HG03159 (cell line): ENCODE measurements at regions not wholly inside any gene's neighbourhood (a gene's known extent, or its start where the extent isn't known, plus 50 kb on each side); places are given as distances from the start of the nearest gene placed in this dataset.

Source experiments
- ATAC-seq: cut with Tn5 transposase; IDR thresholded peaks from one replicate; pipeline ENCODE4 v1.9.1; 2021; ENCODE audit warnings: mild to moderate bottlenecking, moderate library complexity; ENCODE audit not compliant: unreplicated experiment

GRCh38 chr1:55339681-55340080 is 124.5 kb upstream of the USP24 start:
- ATAC-seq = no peak

GRCh38 chr1:55338448-55338820 is 123.3 kb upstream of the USP24 start:
- no peak for ATAC-seq

- ATAC-seq = peak; percentile 78
These were observed 122.8 kb upstream of the USP24 start for GRCh38 chr1:55337801-55338447.

GRCh38 chr1:55334797-55335196 is 119.6 kb upstream of the USP24 start:
- no peak for ATAC-seq

- no peak for ATAC-seq
These were observed 119.0 kb upstream of the USP24 start for GRCh38 chr1:55334160-55334559.

- ATAC-seq = no peak
These were observed 118.3 kb upstream of the USP24 start for GRCh38 chr1:55333461-55333860.

GRCh38 chr1:55331351-55331750 is 116.2 kb upstream of the USP24 start:
- no peak for ATAC-seq

GRCh38 chr1:55329808-55330432 is 114.8 kb upstream of the USP24 start:
- ATAC-seq = no peak

GRCh38 chr1:55329091-55329490 is 113.9 kb upstream of the USP24 start:
- ATAC-seq = no peak

- ATAC-seq = no peak
These were observed 111.5 kb upstream of the USP24 start for GRCh38 chr1:55326496-55327243.

- ATAC-seq = no peak
These were observed 108.6 kb upstream of the USP24 start for GRCh38 chr1:55323760-55324159.

- ATAC-seq = no peak
These were observed 107.7 kb upstream of the USP24 start for GRCh38 chr1:55322842-55323241.

- ATAC-seq = no peak
These were observed 106.8 kb upstream of the USP24 start for GRCh38 chr1:55321942-55322341.

- no peak for ATAC-seq
These were observed 105.7 kb upstream of the USP24 start for GRCh38 chr1:55320891-55321290.

GRCh38 chr1:55318116-55318817 is 103.1 kb upstream of the USP24 start:
- no peak for ATAC-seq

- no peak for ATAC-seq
These were observed 102.5 kb upstream of the USP24 start for GRCh38 chr1:55317673-55318072.

- ATAC-seq = no peak
These were observed 101.9 kb upstream of the USP24 start for GRCh38 chr1:55316947-55317662.

- ATAC-seq = no peak
These were observed 101.3 kb upstream of the USP24 start for GRCh38 chr1:55316502-55316901.

- ATAC-seq = no peak
These were observed 100.4 kb upstream of the USP24 start for GRCh38 chr1:55315552-55315951.

GRCh38 chr1:55314740-55315139 is 99.6 kb upstream of the USP24 start:
- no peak for ATAC-seq

- no peak for ATAC-seq
These were observed 98.7 kb upstream of the USP24 start for GRCh38 chr1:55313903-55314302.
